ENCODE measurements at regions not wholly inside any gene's neighbourhood (a gene's known extent, or its start where the extent isn't known, plus 50 kb on each side); places are given as distances from the start of the nearest gene placed in this dataset.
"Not testable (repeated sequence)": the region's sequence is repeated elsewhere in the genome, so short reads cannot be mapped to it uniquely, and the experiment has no call there.

- not testable (repeated sequence) for DNase-seq
These were observed 61.6 kb upstream of the GBA3 start for GRCh38 chr4:22631167-22631566.

GRCh38 chr4:22634541-22635181 lies 58.1 kb upstream of the GBA3 start:
- DNase-seq = no peak

- not testable (repeated sequence) for DNase-seq
These were observed 57.6 kb upstream of the GBA3 start for GRCh38 chr4:22635182-22635549.

GRCh38 chr4:22635692-22636091 lies 57.0 kb upstream of the GBA3 start:
- DNase-seq = no peak

- DNase-seq = no peak
These were observed 55.4 kb upstream of the GBA3 start for GRCh38 chr4:22637306-22637705.
